ENCODE measurements at regions not wholly inside any gene's neighbourhood (a gene's known extent, or its start where the extent isn't known, plus 50 kb on each side); places are given as distances from the start of the nearest gene placed in this dataset.
A peak's percentile ranks its signal among the peaks of the same experiment; 100 is the strongest.

DNA sequence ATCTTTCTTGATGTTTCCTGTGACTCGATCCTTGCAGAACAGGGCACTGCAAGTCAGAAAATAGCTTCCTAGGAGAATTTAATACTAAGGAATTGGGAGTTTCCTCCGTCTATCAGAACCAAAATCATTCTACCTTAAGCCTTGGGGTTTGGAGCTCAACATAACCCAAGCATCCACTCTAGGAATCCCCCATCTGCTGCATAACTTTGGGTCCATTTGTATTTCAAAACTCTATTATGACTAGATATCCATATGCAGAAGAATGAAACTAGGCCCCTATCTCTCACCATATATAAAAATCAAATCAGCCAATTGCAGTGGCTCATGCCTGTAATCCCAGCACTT lies 61.7 kb upstream of the AKAP13 start:
- Histone ChIP-seq H2AFZ (ENCODE audit: control insufficient read depth, low read depth, low read length) (no peak overlapping the region; the same call in 1 of the 2 replicates), H3K27ac (ENCODE audit: control insufficient read depth, insufficient read depth) (peak overlapping the region; percentile 60), H3K27me3 (replicated peaks in 1 of 2; ENCODE audit: control insufficient read depth in 2 of 2, insufficient read depth in 2 of 2, low read length in 1 of 2) (no peaks in the 10 kb centered on the region), H3K4me1 (ENCODE audit: control insufficient read depth, insufficient read depth, low read length) (peaks cover 30% of the 10 kb centered on the region), H3K4me2 (ENCODE audit: control insufficient read depth, insufficient read depth) (peak overlapping the region; percentile 75), H3K9me3 (replicated peaks; ENCODE audit: control insufficient read depth, insufficient read depth, low read length) (peaks cover 5% of the 10 kb centered on the region; the same call in 1 of the 3 replicates), H3K79me2 (ENCODE audit: control insufficient read depth, insufficient read depth, low read length) (no peaks in the 10 kb centered on the region), H3K36me3 (ENCODE audit: control insufficient read depth in 2 of 2, insufficient read depth in 2 of 2, low read length in 1 of 2) (no peaks in the 10 kb centered on the region), H3K9ac (ENCODE audit: control insufficient read depth, insufficient read depth, low read length) (no peak overlapping the region; the same call in 1 of the 2 replicates), H3K4me3 (no peak overlapping the region), H4K20me1 (ENCODE audit: control insufficient read depth, insufficient read depth) (no peaks in the 10 kb centered on the region)
- ChIA-PET RAD21 (ENCODE audit: unreplicated experiment) (interaction anchor here (0.8 to 8.5 kb wide), 17 partner anchors 9 to 374 kb away, joined by 3 to 112 read pairs (median 7); partner anchors contain the start of gene AKAP13), POLR2A (interaction anchor here (0.5 to 1.7 kb wide), 12 partner anchors 9 to 369 kb away, joined by 3 to 14 read pairs (median 3); no protein-coding TSS in a partner anchor), SMC1A (ENCODE audit: uncharacterized antibody, unreplicated experiment) (interaction anchor here (0.6 to 9.5 kb wide), 16 partner anchors 10 to 170 kb away, joined by 3 to 177 read pairs (median 8); no protein-coding TSS in a partner anchor), CTCF (interaction anchor here (0.6 to 8.0 kb wide), 12 partner anchors 10 to 271 kb away, joined by 3 to 115 read pairs (median 4); no protein-coding TSS in a partner anchor)
- DNase-seq (ENCODE audit: low read depth, low spot score) (no peak), FAIRE-seq (peak; percentile 76), ATAC-seq (peak; percentile 66)
- BruUV-seq (replicated peaks) = no TSS peak
- TF ChIP-seq RUNX3 (IDR thresholded peaks at IDR 0.05; ENCODE audit: low read length) (no peak), NFIC (IDR thresholded peaks at IDR 0.05; ENCODE audit: low read depth, low read length) (0 out of 2 replicates have a peak, but pooled peaks have one; percentile 6), IKZF1 (conservative IDR thresholded peaks at IDR 0.05) (peak; percentile 37; the same call in 1 of the 2 replicates), CBFB (IDR thresholded peaks at IDR 0.05; ENCODE audit: low read depth) (peak; percentile 8; the same call in 1 of the 2 replicates), NFYB (IDR thresholded peaks at IDR 0.05; ENCODE audit: insufficient read depth, low read depth, low read length) (no peak)
- TF ChIP-seq, protein P1, sequence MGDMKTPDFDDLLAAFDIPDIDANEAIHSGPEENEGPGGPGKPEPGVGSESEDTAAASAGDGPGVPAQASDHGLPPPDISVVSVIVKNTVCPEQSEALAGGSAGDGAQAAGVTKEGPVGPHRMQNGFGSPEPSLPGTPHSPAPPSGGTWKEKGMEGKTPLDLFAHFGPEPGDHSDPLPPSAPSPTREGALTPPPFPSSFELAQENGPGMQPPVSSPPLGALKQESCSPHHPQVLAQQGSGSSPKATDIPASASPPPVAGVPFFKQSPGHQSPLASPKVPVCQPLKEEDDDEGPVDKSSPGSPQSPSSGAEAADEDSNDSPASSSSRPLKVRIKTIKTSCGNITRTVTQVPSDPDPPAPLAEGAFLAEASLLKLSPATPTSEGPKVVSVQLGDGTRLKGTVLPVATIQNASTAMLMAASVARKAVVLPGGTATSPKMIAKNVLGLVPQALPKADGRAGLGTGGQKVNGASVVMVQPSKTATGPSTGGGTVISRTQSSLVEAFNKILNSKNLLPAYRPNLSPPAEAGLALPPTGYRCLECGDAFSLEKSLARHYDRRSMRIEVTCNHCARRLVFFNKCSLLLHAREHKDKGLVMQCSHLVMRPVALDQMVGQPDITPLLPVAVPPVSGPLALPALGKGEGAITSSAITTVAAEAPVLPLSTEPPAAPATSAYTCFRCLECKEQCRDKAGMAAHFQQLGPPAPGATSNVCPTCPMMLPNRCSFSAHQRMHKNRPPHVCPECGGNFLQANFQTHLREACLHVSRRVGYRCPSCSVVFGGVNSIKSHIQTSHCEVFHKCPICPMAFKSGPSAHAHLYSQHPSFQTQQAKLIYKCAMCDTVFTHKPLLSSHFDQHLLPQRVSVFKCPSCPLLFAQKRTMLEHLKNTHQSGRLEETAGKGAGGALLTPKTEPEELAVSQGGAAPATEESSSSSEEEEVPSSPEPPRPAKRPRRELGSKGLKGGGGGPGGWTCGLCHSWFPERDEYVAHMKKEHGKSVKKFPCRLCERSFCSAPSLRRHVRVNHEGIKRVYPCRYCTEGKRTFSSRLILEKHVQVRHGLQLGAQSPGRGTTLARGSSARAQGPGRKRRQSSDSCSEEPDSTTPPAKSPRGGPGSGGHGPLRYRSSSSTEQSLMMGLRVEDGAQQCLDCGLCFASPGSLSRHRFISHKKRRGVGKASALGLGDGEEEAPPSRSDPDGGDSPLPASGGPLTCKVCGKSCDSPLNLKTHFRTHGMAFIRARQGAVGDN (IDR thresholded peaks at IDR 0.05) = no peak
- intact Hi-C loops (cut with micrococcal nuclease; ENCODE audit: unreplicated experiment) (loop anchor here (5.0 to 10.0 kb wide), 3 partner anchors 49 to 386 kb away; partner anchors contain the start of gene AKAP13), in situ Hi-C loops (cut with MboI) (loop anchor here (5.0 kb wide), 1 partner anchor 384 kb away; no protein-coding TSS in a partner anchor)
- WGBS (ENCODE audit: insufficient coverage, insufficient replicate concordance, low lambda C conversion rate, missing lambda C conversion rate) = 2% methylated on average over 2 of the region's 2 CpGs

Data from GM12878 (cell line).